ENCODE measurements at regions not wholly inside any gene's neighbourhood (a gene's known extent, or its start where the extent isn't known, plus 50 kb on each side); places are given as distances from the start of the nearest gene placed in this dataset.
"Not testable (repeated sequence)": the region's sequence is repeated elsewhere in the genome, so short reads cannot be mapped to it uniquely, and the experiment has no call there.

- no peak for DNase-seq
Observed at GRCh38 chr2:16390561-16390960, 275.1 kb downstream of the CYRIA start.

- DNase-seq: no peak
Observed at GRCh38 chr2:16389611-16390010, 276.0 kb downstream of the CYRIA start.

- not testable (repeated sequence) for DNase-seq
Observed at GRCh38 chr2:16388199-16388830, 277.3 kb downstream of the CYRIA start.

GRCh38 chr2:16387461-16387984, 278.1 kb downstream of the CYRIA start:
- no peak for DNase-seq

GRCh38 chr2:16386431-16386830, 279.2 kb downstream of the CYRIA start:
- no peak for DNase-seq

GRCh38 chr2:16386031-16386430, 279.6 kb downstream of the CYRIA start:
- DNase-seq: no peak

GRCh38 chr2:16385341-16385740, 280.3 kb downstream of the CYRIA start:
- no peak for DNase-seq

GRCh38 chr2:16383411-16383810, 282.2 kb downstream of the CYRIA start:
- DNase-seq: no peak

GRCh38 chr2:16382451-16382850, 283.2 kb downstream of the CYRIA start:
- DNase-seq: no peak

- no peak for DNase-seq
Observed at GRCh38 chr2:16381511-16381910, 284.1 kb downstream of the CYRIA start.

GRCh38 chr2:16379901-16380300, 285.7 kb downstream of the CYRIA start:
- DNase-seq: not testable (repeated sequence)

- DNase-seq: not testable (repeated sequence)
Observed at GRCh38 chr2:16379061-16379460, 286.6 kb downstream of the CYRIA start.

- DNase-seq: no peak
Observed at GRCh38 chr2:16378031-16378430, 287.6 kb downstream of the CYRIA start.

GRCh38 chr2:16375981-16376380, 289.7 kb downstream of the CYRIA start:
- no peak for DNase-seq

- no peak for DNase-seq
Observed at GRCh38 chr2:16375351-16375750, 290.3 kb downstream of the CYRIA start.

- no peak for DNase-seq
Observed at GRCh38 chr2:16374671-16375070, 291.0 kb downstream of the CYRIA start.

- DNase-seq: no peak
Observed at GRCh38 chr2:16373341-16373740, 292.3 kb downstream of the CYRIA start.

GRCh38 chr2:16371751-16372150, 293.9 kb downstream of the CYRIA start:
- no peak for DNase-seq

- DNase-seq: no peak
Observed at GRCh38 chr2:16368951-16369350, 296.7 kb downstream of the CYRIA start.

- no peak for DNase-seq
Observed at GRCh38 chr2:16368328-16368727, 297.3 kb downstream of the CYRIA start.

GRCh38 chr2:16365366-16365765, 300.3 kb downstream of the CYRIA start:
- no peak for DNase-seq

- no peak for DNase-seq
Observed at GRCh38 chr2:16363581-16363980, 302.1 kb downstream of the CYRIA start.

- DNase-seq: no peak
Observed at GRCh38 chr2:16362611-16363010, 303.0 kb downstream of the CYRIA start.

- no peak for DNase-seq
Observed at GRCh38 chr2:16361261-16361995, 304.2 kb downstream of the CYRIA start.
